ENCODE measurements at regions not wholly inside any gene's neighbourhood (a gene's known extent, or its start where the extent isn't known, plus 50 kb on each side); places are given as distances from the start of the nearest gene placed in this dataset.
"Not testable (repeated sequence)": the region's sequence is repeated elsewhere in the genome, so short reads cannot be mapped to it uniquely, and the experiment has no call there.

GRCh38 chr7:69398986-69399385 is 199.3 kb upstream of the AUTS2 start:
- DNase-seq: no peak

- no peak for DNase-seq
Measured at GRCh38 chr7:69399401-69399800, 198.9 kb upstream of the AUTS2 start.

GRCh38 chr7:69402696-69403095 is 195.6 kb upstream of the AUTS2 start:
- DNase-seq: no peak

GRCh38 chr7:69403169-69403568 is 195.1 kb upstream of the AUTS2 start:
- no peak for DNase-seq

GRCh38 chr7:69411018-69411417 is 187.3 kb upstream of the AUTS2 start:
- DNase-seq: no peak

GRCh38 chr7:69411466-69411865 is 186.8 kb upstream of the AUTS2 start:
- DNase-seq: no peak

GRCh38 chr7:69412331-69413146 is 185.7 kb upstream of the AUTS2 start:
- DNase-seq: no peak

GRCh38 chr7:69414555-69414954 is 183.7 kb upstream of the AUTS2 start:
- DNase-seq: no peak

- no peak for DNase-seq
Measured at GRCh38 chr7:69418869-69419670, 179.2 kb upstream of the AUTS2 start.

GRCh38 chr7:69419934-69420333 is 178.3 kb upstream of the AUTS2 start:
- DNase-seq: no peak

GRCh38 chr7:69422574-69422985 is 175.7 kb upstream of the AUTS2 start:
- no peak for DNase-seq

GRCh38 chr7:69426705-69427104 is 171.6 kb upstream of the AUTS2 start:
- no peak for DNase-seq

GRCh38 chr7:69428089-69428488 is 170.2 kb upstream of the AUTS2 start:
- DNase-seq: no peak

- no peak for DNase-seq
Measured at GRCh38 chr7:69429911-69430383, 168.3 kb upstream of the AUTS2 start.

- DNase-seq: no peak
Measured at GRCh38 chr7:69430384-69431021, 167.8 kb upstream of the AUTS2 start.

GRCh38 chr7:69431626-69432025 is 166.6 kb upstream of the AUTS2 start:
- DNase-seq: no peak

GRCh38 chr7:69432276-69432675 is 166.0 kb upstream of the AUTS2 start:
- not testable (repeated sequence) for DNase-seq

GRCh38 chr7:69433081-69433480 is 165.2 kb upstream of the AUTS2 start:
- no peak for DNase-seq

- no peak for DNase-seq
Measured at GRCh38 chr7:69434398-69434815, 163.9 kb upstream of the AUTS2 start.

GRCh38 chr7:69435711-69436110 is 162.6 kb upstream of the AUTS2 start:
- DNase-seq: no peak

- no peak for DNase-seq
Measured at GRCh38 chr7:69436946-69437345, 161.3 kb upstream of the AUTS2 start.

- no peak for DNase-seq
Measured at GRCh38 chr7:69438584-69439412, 159.5 kb upstream of the AUTS2 start.

Measured in NCI-H1048 (cell line).